ENCODE measurements at regions not wholly inside any gene's neighbourhood (a gene's known extent, or its start where the extent isn't known, plus 50 kb on each side); places are given as distances from the start of the nearest gene placed in this dataset.
A peak's percentile ranks its signal among the peaks of the same experiment; 100 is the strongest.

- no peak for DNase-seq
Measured at GRCh38 chr1:29744684-29745490, 508.6 kb downstream of the PTPRU start.

GRCh38 chr1:29743931-29744330 is 507.6 kb downstream of the PTPRU start:
- DNase-seq, result no peak

DNA sequence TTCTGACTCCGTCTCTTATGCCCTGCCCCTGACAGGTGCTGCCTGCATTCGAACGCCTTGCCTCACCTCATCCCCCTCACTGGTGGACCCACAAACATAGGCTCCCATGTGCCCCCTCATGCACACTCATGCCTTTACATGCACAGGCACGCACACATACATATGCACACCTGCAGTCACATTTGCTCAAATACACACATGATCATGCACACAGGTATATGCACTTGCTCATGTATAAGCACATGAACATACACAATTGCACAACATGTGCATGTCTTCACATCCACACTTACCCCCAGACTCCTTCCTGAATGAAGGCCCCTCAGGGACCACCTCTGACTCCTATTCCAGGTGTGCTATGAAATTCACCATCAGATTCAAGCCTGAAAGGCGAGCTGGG is 506.9 kb downstream of the PTPRU start:
- DNase-seq, result no peak

DNA sequence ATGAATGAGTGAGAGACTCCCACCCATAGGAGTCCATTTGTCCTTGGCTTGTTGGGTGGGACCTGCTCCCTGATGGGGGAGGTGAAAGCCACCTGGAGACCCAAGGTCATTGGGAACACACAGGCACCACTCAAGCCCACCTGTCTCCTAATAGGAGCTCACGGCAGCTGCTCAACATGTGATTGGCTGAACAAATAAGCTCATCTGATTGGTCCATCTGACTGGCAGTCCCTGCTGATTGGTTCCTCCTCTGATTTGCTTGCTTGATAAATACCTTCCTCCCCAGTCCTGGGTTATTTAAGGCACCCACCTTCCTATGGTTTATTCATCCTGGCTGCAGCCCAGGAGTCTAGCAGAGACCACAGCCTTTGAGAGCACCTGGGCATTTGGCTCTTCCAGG is 502.9 kb downstream of the PTPRU start:
- DNase-seq, result no peak

DNA sequence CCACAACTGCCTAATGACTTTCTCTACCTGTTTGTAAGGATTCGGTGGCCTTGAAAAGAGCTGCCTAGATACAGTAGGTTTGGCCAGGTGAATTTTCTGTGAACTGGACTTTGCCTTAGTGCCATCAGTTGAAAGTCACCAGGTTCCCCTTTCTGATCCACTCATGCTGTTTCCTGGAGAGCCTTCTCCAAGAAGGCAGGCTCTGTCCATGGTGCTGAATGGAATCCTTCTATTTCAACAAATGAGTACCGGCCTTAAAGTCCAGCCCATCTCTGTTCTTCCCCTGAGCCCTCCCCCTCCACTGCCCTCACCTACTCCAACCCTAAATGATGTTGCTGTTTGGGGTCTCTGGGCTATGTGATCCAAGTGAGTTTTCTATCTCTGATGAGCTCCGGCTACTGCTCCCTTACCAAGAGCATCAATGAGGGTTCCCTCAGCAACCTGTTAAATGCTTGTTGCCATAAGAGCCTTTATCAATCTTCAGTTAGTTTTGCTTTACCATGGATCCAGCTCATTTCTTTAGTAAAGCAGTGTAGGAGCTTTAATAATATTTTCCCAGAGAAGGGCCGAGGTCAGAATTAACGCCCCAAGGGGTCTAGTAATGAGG is 500.4 kb downstream of the PTPRU start:
- no peak for DNase-seq

GRCh38 chr1:29732453-29732852 is 496.1 kb downstream of the PTPRU start:
- no peak for DNase-seq

GRCh38 chr1:29730623-29731022 is 494.3 kb downstream of the PTPRU start:
- DNase-seq, result no peak

- no peak for DNase-seq
Measured at GRCh38 chr1:29729281-29729680, 493.0 kb downstream of the PTPRU start.

DNA sequence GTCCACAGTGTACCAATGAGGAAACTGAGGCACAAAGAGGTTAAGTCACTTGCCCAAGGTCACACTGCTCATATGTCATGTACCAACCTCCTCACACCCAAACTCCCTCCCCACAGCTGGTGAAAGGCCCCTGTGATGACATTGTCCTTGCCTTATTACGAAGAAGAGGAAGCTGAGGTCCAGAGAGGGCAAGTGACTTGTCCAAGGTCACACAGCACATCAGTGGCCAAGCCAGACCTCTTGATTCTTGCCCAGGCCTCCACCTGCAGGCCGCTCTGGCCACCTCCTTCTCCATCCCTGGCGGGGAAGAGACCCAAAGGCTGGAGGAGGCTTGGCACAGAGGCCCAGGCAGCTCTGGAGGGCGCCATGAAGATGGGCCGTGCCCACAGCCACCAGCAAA is 492.4 kb downstream of the PTPRU start:
- DNase-seq, result no peak

- no peak for DNase-seq
Measured at GRCh38 chr1:29725262-29725661, 488.9 kb downstream of the PTPRU start.

- no peak for DNase-seq
Measured at GRCh38 chr1:29722598-29722997, 486.3 kb downstream of the PTPRU start.

DNA sequence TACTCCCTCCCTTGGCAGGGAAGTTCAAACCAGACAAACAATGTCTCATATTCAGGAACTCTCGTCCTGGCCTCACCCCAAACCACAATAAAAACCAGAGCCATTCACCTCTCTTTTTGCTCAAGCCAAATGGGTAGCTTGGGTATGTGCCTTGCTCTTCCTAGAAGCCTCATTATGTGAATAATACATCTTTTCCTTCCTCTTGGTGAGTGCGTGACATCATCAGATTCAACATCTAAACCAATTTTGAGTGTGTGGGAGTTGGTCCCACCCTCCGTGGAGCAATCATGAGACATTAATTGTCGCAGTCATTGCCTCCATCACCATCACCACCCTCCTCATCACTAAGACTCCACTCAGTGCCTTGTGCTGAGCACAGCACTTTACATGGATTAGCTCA is 482.9 kb downstream of the PTPRU start:
- DNase-seq, result no peak

GRCh38 chr1:29718791-29719190 is 482.5 kb downstream of the PTPRU start:
- DNase-seq, result no peak

- no peak for DNase-seq
Measured at GRCh38 chr1:29716306-29716705, 480.0 kb downstream of the PTPRU start.

- DNase-seq, result no peak
Measured at GRCh38 chr1:29713857-29714256, 477.5 kb downstream of the PTPRU start.

- no peak for DNase-seq
Measured at GRCh38 chr1:29712801-29713200, 476.5 kb downstream of the PTPRU start.

GRCh38 chr1:29712284-29712651 is 475.9 kb downstream of the PTPRU start:
- DNase-seq, result no peak

- no peak for DNase-seq
Measured at GRCh38 chr1:29711582-29712283, 475.4 kb downstream of the PTPRU start.

DNA sequence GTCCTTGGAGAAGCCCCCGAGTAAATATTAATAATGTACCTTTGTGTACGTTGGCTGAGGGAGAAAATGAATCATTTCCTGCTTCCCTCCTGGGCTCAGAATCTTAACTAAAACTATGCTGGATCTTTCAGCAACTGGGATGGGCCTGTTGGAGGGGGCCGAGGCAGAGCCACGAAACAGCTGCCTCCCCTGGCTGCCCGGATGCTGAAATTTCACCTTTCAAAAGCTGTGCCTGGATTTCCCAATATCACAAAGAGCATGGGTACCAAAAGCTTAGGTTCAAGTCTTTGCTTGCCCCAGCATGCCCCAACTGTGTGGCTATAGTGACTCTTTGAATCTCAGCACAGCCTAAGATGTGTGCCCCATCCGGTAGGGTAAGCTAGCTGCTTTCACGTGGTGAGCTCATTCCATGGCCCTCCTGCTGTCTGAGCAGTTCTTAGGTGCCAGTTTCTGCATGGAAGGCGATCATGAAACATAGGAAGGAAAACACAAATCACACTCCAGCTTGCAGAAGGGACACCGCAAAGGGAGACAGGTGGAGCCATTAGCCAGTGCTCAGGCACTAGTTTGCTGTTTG is 473.5 kb downstream of the PTPRU start:
- DNase-seq, result peak; percentile 18

GRCh38 chr1:29708796-29709703 is 472.7 kb downstream of the PTPRU start:
- peak; percentile 76 for DNase-seq

GRCh38 chr1:29708381-29708780 is 472.1 kb downstream of the PTPRU start:
- DNase-seq, result no peak

GRCh38 chr1:29707796-29708195 is 471.5 kb downstream of the PTPRU start:
- no peak for DNase-seq

- peak; percentile 92 for DNase-seq
Measured at GRCh38 chr1:29706936-29707335, 470.6 kb downstream of the PTPRU start.

Measured in NCI-H1092 (cell line).